K562 (cell line): ENCODE measurements at regions not wholly inside any gene's neighbourhood (a gene's known extent, or its start where the extent isn't known, plus 50 kb on each side); places are given as distances from the start of the nearest gene placed in this dataset.

Source experiments
- DPF2 ChIP-seq: fragments of 450-650 bp; IDR thresholded peaks from 2 replicates; pipeline ENCODE4 v1.6.1; 2016
- EP300 ChIP-seq: IDR thresholded peaks from 2 replicates; pipeline ENCODE4 v1.6.1; 2012; ENCODE audit warnings: low read length, improper control_type of control experiment
- GTF3C2 ChIP-seq: IDR thresholded peaks from 3 replicates; pipeline ENCODE4 v1.6.1; 2011; ENCODE audit warnings: borderline replicate concordance, mild to moderate bottlenecking, moderate library complexity; ENCODE audit not compliant: insufficient read length; ENCODE audit errors: extremely low read depth
- KAT7 ChIP-seq: sonication (generic); formaldehyde crosslinking; IDR thresholded peaks from 2 replicates; pipeline ENCODE4 v1.8.0; 2022; ENCODE audit warnings: missing genetic modification reagents, mild to moderate bottlenecking, borderline replicate concordance
- NR2C2 ChIP-seq, 2 experiments: fragments of 200-800 bp in 1 of 2; sonication (Bioruptor generic) in 1 of 2; sonication (generic) in 1 of 2; formaldehyde crosslinking in 1 of 2; IDR thresholded peaks; 2 replicates each; pipeline versions ENCODE4 v1.6.1 to v1.8.0; 2016 to 2022; ENCODE audit warnings: mild to moderate bottlenecking in 1 of 2, missing compliant biosample characterization in 1 of 2, missing genetic modification characterization in 1 of 2, missing genetic modification reagents in 1 of 2
- SIRT6 ChIP-seq: IDR thresholded peaks from one replicate; pipeline ENCODE4 v1.6.1; 2012; ENCODE audit warnings: low read depth, mild to moderate bottlenecking, control low read depth, inconsistent platforms, low read length, moderate library complexity
- SMAD4 ChIP-seq: fragments of 250-450 bp; sonication (Bioruptor Pico); conservative IDR thresholded peaks from 2 replicates; pipeline ENCODE4 v1.8.0; 2021; ENCODE audit warnings: inconsistent platforms, mild to moderate bottlenecking, moderate library complexity
- SMARCA4 ChIP-seq: fragments of 450-650 bp; IDR thresholded peaks from 2 replicates; pipeline ENCODE4 v1.6.1; 2016
- SREBF2 ChIP-seq: sonication (generic); formaldehyde crosslinking; IDR thresholded peaks from 2 replicates; pipeline ENCODE4 v1.4.0; 2020; ENCODE audit warnings: mild to moderate bottlenecking, missing genetic modification reagents
- ZBTB2 ChIP-seq: fragments of 450-650 bp; IDR thresholded peaks from 2 replicates; pipeline ENCODE4 v1.6.1; 2016; ENCODE audit warnings: antibody characterized with exemption
- ZBTB33 ChIP-seq: sonication (generic); formaldehyde crosslinking; IDR thresholded peaks from 2 replicates; pipeline ENCODE4 v1.8.1; 2023; ENCODE audit warnings: mild to moderate bottlenecking, missing genetic modification reagents
- ZNF507 ChIP-seq: conservative IDR thresholded peaks from 2 replicates; pipeline ENCODE4 v1.6.1; 2017; ENCODE audit warnings: missing genetic modification characterization, missing compliant biosample characterization
- ZNF764 ChIP-seq: fragments of 250-450 bp; sonication (Bioruptor Pico); IDR thresholded peaks from 2 replicates; pipeline ENCODE4 v1.4.0; 2020; ENCODE audit warnings: low read depth, mild to moderate bottlenecking, moderate library complexity
- TF ChIP-seq, protein P1 (sequence below): fragments of 150-350 bp; conservative IDR thresholded peaks from 2 replicates; pipeline ENCODE4 v1.6.1; 2014; ENCODE audit warnings: low read length

GRCh38 chr22:25492841-25493734 is 71.4 kb upstream of the GRK3 start:
- TF ChIP-seq SIRT6 (no peak), SMAD4 (no peak), ZNF764 (CRISPR knock-in tag) (no peak), GTF3C2 (no peak), SMARCA4 (no peak), ZNF507 (tag) (no peak), EP300 (no peak), NR2C2 (CRISPR knock-in tag; IDR thresholded peaks at IDR 0.05) (no peak), NR2C2 (tag; IDR thresholded peaks at IDR 0.05) (no peak), KAT7 (CRISPR knock-in tag) (no peak), ZBTB2 (no peak), DPF2 (no peak), ZBTB33 (CRISPR knock-in tag) (no peak), SREBF2 (no peak)
- TF ChIP-seq, protein P1, sequence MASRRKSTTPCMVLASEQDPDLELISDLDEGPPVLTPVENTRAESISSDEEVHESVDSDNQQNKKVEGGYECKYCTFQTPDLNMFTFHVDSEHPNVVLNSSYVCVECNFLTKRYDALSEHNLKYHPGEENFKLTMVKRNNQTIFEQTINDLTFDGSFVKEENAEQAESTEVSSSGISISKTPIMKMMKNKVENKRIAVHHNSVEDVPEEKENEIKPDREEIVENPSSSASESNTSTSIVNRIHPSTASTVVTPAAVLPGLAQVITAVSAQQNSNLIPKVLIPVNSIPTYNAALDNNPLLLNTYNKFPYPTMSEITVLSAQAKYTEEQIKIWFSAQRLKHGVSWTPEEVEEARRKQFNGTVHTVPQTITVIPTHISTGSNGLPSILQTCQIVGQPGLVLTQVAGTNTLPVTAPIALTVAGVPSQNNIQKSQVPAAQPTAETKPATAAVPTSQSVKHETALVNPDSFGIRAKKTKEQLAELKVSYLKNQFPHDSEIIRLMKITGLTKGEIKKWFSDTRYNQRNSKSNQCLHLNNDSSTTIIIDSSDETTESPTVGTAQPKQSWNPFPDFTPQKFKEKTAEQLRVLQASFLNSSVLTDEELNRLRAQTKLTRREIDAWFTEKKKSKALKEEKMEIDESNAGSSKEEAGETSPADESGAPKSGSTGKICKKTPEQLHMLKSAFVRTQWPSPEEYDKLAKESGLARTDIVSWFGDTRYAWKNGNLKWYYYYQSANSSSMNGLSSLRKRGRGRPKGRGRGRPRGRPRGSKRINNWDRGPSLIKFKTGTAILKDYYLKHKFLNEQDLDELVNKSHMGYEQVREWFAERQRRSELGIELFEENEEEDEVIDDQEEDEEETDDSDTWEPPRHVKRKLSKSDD, result no peak
